Activated naive CD4-positive, alpha-beta T cell treated with anti-CD3 and anti-CD28 coated beads for 36 hours (primary cell): ENCODE measurements at regions not wholly inside any gene's neighbourhood (a gene's known extent, or its start where the extent isn't known, plus 50 kb on each side); places are given as distances from the start of the nearest gene placed in this dataset.
"Not testable (repeated sequence)": the region's sequence is repeated elsewhere in the genome, so short reads cannot be mapped to it uniquely, and the experiment has no call there.

Experiments used
- CTCF ChIA-PET: fragments of 350-600 bp; sonication (Branson Sonifier 250); formaldehyde crosslinking; loops from one replicate; lab custom pipeline; 2021; ENCODE audit warnings: antibody characterized with exemption; lab: Charles Lee
- DNase-seq: peaks from one replicate; pipeline ENCODE4 v3.0.0-alpha.2; 2020
- H3K27ac Mint-ChIP-seq: one replicate; pipeline ENCODE4 v1.8.0; 2021; ENCODE audit warnings: mild to moderate bottlenecking, mixed read lengths
- H3K27me3 Mint-ChIP-seq: one replicate; pipeline ENCODE4 v1.8.0; 2021; ENCODE audit warnings: low read depth, mixed read lengths
- H3K36me3 Mint-ChIP-seq: one replicate; pipeline ENCODE4 v1.8.0; 2021; ENCODE audit warnings: low read depth, mixed read lengths
- H3K4me1 Mint-ChIP-seq: one replicate; pipeline ENCODE4 v1.8.0; 2021; ENCODE audit warnings: low read depth, mixed read lengths
- H3K4me3 Mint-ChIP-seq: one replicate; pipeline ENCODE4 v1.8.0; 2021; ENCODE audit warnings: mild to moderate bottlenecking, moderate library complexity, mixed read lengths
- H3K9me3 Mint-ChIP-seq: one replicate; pipeline ENCODE4 v1.8.0; 2021; ENCODE audit warnings: mixed read lengths
- intact Hi-C: fragments of 100-400 bp; cut with micrococcal nuclease; formaldehyde crosslinking; loops from one replicate; pipeline ENCODE4 v1.15.1; 2023

- Mint-ChIP-seq H3K27ac (no peak overlapping the region), H3K4me3 (no peak overlapping the region), H3K36me3 (no peaks in the 10 kb centered on the region), H3K4me1 (no peaks in the 10 kb centered on the region), H3K27me3 (no peaks in the 10 kb centered on the region), H3K9me3 (peaks cover 27% of the 10 kb centered on the region)
- intact Hi-C loops, result no loop called here
- no peak for DNase-seq
- CTCF ChIA-PET, result no interaction called here
Measured at GRCh38 chr16:35599429-35600160, 2140.2 kb downstream of the TP53TG3F start.

GRCh38 chr16:35600161-35600555 lies 2140.7 kb downstream of the TP53TG3F start:
- H3K27me3 Mint-ChIP-seq, intact Hi-C loops, H3K4me3 Mint-ChIP-seq, CTCF ChIA-PET, H3K36me3 Mint-ChIP-seq, H3K27ac Mint-ChIP-seq, DNase-seq, H3K4me1 Mint-ChIP-seq: not testable (repeated sequence)
- H3K9me3 Mint-ChIP-seq, result peaks cover 25% of the 10 kb centered on the region

GRCh38 chr16:35602116-35602515 lies 2142.7 kb downstream of the TP53TG3F start:
- Mint-ChIP-seq H3K9me3 (peaks cover 20% of the 10 kb centered on the region), H3K4me1 (no peaks in the 10 kb centered on the region), H3K36me3 (no peaks in the 10 kb centered on the region), H3K4me3 (no peak overlapping the region), H3K27me3 (no peaks in the 10 kb centered on the region), H3K27ac (no peak overlapping the region)
- intact Hi-C loops, result no loop called here
- DNase-seq, result no peak
- CTCF ChIA-PET, result no interaction called here

GRCh38 chr16:35603371-35603770 lies 2144.0 kb downstream of the TP53TG3F start:
- H3K9me3 Mint-ChIP-seq, result peaks cover 11% of the 10 kb centered on the region
- H3K4me3 Mint-ChIP-seq, H3K27ac Mint-ChIP-seq, H3K4me1 Mint-ChIP-seq, CTCF ChIA-PET, intact Hi-C loops, H3K27me3 Mint-ChIP-seq, H3K36me3 Mint-ChIP-seq, DNase-seq: not testable (repeated sequence)

DNA sequence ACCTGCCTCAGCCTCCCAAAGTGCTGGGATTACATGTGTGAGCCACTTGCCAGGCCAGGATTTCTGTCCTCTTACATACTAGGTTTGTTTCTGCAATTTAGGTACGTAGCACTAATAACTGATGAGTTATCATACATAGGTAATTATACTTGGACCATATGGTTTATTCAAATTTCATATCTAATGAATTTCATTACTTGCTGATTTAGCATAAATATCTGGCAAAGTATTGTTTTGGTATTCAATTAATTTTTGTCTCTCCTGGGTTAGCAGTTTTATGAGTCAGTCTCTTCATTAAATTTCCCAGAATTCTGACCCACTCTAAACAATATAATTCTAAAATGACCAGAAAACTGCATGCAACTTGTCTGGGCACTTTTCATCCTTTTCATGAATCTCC lies 2146.5 kb downstream of the TP53TG3F start:
- intact Hi-C loops, result no loop called here
- no peaks in the 10 kb centered on the region for H3K27me3 Mint-ChIP-seq
- no peak for DNase-seq
- H3K4me3 Mint-ChIP-seq, result no peak overlapping the region
- CTCF ChIA-PET, result no interaction called here
- H3K36me3 Mint-ChIP-seq, result no peaks in the 10 kb centered on the region
- no peaks in the 10 kb centered on the region for H3K4me1 Mint-ChIP-seq
- no peak overlapping the region for H3K27ac Mint-ChIP-seq
- H3K9me3 Mint-ChIP-seq, result peaks cover 5% of the 10 kb centered on the region

DNA sequence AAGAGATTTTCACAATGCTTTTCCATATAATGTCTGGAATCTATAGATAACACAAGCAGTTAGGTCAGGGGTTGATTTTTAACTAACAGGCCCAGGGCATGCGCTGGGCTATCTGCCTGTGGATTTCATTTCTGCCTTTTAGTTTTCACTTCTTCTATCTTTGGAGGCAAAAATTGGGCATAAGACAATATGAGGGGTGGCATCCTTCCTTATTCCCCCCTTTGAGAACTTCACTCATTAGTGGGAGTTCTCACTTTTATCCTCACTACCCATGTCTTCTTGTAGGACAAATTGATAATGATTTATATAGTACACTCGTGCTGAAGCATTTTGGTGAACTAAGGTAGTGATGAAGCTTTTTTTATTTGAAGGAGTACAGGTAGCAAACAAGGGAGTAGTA lies 2155.5 kb downstream of the TP53TG3F start:
- CTCF ChIA-PET, H3K4me1 Mint-ChIP-seq, DNase-seq, H3K27me3 Mint-ChIP-seq, H3K4me3 Mint-ChIP-seq, H3K36me3 Mint-ChIP-seq, H3K27ac Mint-ChIP-seq, intact Hi-C loops: not testable (repeated sequence)
- H3K9me3 Mint-ChIP-seq, result peaks cover 25% of the 10 kb centered on the region

GRCh38 chr16:35619176-35619575 lies 2159.8 kb downstream of the TP53TG3F start:
- CTCF ChIA-PET, H3K27me3 Mint-ChIP-seq, H3K27ac Mint-ChIP-seq, H3K4me1 Mint-ChIP-seq, H3K36me3 Mint-ChIP-seq, DNase-seq, intact Hi-C loops, H3K4me3 Mint-ChIP-seq: not testable (repeated sequence)
- peaks cover 31% of the 10 kb centered on the region for H3K9me3 Mint-ChIP-seq

GRCh38 chr16:35626041-35626440 lies 2166.6 kb downstream of the TP53TG3F start:
- no peaks in the 10 kb centered on the region for H3K36me3 Mint-ChIP-seq
- H3K4me1 Mint-ChIP-seq, result no peaks in the 10 kb centered on the region
- H3K4me3 Mint-ChIP-seq, result no peak overlapping the region
- intact Hi-C loops, result no loop called here
- no peaks in the 10 kb centered on the region for H3K27me3 Mint-ChIP-seq
- DNase-seq, result no peak
- CTCF ChIA-PET, result no interaction called here
- H3K9me3 Mint-ChIP-seq, result peaks cover 10% of the 10 kb centered on the region
- no peak overlapping the region for H3K27ac Mint-ChIP-seq

DNA sequence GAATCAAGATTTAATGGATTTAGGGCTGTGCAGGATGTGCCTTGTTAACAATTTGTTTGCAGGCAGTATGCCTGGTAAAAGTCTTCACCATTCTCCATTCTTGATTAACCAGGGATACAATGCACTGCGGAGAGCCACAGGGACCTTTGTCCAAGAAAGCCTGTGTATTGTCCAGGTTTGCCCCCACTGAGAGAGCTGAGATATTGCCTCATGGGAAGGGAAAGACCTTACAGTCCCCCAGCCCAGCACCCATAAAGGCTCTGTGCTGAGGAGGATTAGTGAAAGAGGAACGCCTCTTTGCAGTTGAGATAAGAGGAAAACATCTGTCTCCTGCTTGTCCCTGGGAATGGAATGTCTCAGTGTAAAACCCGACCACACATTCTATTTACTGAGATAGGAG lies 2169.6 kb downstream of the TP53TG3F start:
- no peak overlapping the region for H3K27ac Mint-ChIP-seq
- peaks cover 11% of the 10 kb centered on the region for H3K9me3 Mint-ChIP-seq
- H3K27me3 Mint-ChIP-seq, result no peaks in the 10 kb centered on the region
- intact Hi-C loops, result no loop called here
- no peaks in the 10 kb centered on the region for H3K36me3 Mint-ChIP-seq
- CTCF ChIA-PET, result no interaction called here
- H3K4me3 Mint-ChIP-seq, result no peak overlapping the region
- no peak for DNase-seq
- H3K4me1 Mint-ChIP-seq, result no peaks in the 10 kb centered on the region

DNA sequence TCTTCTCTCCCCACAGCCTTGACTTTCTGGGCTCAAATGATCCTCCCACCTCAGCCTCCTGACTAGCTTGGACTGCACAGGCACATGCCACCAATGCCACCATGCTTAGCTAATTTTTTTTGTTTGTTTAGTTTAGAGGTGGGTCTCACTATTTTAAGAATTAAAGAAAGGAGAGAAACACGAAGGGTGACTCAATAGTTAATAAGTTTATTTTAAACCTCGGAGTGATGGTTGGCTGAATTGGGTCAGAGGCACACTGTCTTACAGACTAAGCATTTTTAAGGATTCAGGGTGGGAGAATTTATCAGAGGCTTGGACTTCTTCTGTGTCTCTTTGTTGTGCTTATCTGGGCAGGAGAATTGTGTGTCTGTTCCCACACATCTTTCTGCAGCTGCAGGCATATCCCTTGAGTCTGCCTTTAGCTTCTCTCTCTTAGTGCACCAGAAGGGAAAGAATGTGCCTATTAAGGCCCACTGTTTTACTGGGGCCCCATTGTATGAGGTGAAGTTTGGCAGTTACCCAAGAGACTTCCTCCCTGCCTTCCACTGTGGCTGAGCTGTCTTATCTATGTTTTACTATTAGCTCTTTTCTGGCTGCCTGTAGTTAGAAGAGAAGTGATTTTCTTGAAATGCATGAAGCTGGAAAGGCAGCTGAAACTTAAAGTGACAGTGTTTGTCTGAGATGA lies 2172.0 kb downstream of the TP53TG3F start:
- no peak overlapping the region for H3K4me3 Mint-ChIP-seq
- H3K9me3 Mint-ChIP-seq, result peaks cover 11% of the 10 kb centered on the region
- CTCF ChIA-PET, result no interaction called here
- no peak overlapping the region for H3K27ac Mint-ChIP-seq
- intact Hi-C loops, result loop anchor here (10.0 kb wide), 1 partner anchor 53 kb away; no protein-coding TSS in a partner anchor
- no peaks in the 10 kb centered on the region for H3K36me3 Mint-ChIP-seq
- no peaks in the 10 kb centered on the region for H3K27me3 Mint-ChIP-seq
- no peaks in the 10 kb centered on the region for H3K4me1 Mint-ChIP-seq
- no peak for DNase-seq

DNA sequence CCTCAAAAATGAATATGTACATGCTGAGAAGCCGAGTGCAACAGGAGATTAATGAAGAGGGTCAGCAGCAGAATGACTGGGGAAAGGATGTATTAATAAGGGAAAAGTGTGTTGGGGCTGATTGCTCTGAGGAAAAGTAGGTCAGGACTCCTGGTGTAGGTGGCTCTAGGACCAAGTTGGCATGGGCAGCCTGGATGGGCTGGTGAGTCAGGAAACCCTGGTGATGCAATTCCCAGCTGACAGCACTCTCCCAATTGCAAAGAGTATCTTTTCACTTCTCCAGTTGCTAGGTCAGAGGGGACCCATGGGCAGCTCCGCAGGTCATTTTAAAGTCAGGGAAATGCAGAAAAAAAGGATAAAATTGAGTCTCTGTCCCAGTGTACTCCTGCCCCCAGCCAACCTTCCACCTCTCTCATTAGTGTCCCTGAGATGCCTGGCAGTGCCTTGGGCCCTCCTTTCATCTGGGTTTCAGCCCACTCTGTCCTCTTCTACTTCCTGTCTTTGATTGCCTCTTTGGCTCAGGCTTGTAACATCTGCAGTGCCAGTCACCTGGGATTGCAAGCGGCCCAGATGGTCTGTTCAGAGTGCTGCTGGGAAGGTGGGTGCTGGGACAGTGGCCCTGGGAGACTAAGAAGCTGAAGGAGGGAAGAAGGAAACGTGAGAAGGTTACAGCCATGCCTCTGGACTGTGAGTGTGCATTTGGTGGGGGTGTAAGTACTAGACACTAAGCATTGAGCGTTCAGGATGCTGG lies 2177.2 kb downstream of the TP53TG3F start:
- CTCF ChIA-PET, result no interaction called here

GRCh38 chr16:35637683-35638082 lies 2178.3 kb downstream of the TP53TG3F start:
- H3K27me3 Mint-ChIP-seq, result no peaks in the 10 kb centered on the region
- H3K36me3 Mint-ChIP-seq, result no peaks in the 10 kb centered on the region
- no peak for DNase-seq
- CTCF ChIA-PET, result no interaction called here
- H3K4me3 Mint-ChIP-seq, result no peak overlapping the region
- H3K4me1 Mint-ChIP-seq, result no peaks in the 10 kb centered on the region
- peaks cover 15% of the 10 kb centered on the region for H3K9me3 Mint-ChIP-seq
- no peak overlapping the region for H3K27ac Mint-ChIP-seq
- intact Hi-C loops, result loop anchor here (10.0 kb wide), 1 partner anchor 47 kb away; no protein-coding TSS in a partner anchor

More for the DNA sequence above, 2177.2 kb downstream of the TP53TG3F start:
- peaks cover 14% of the 10 kb centered on the region for H3K9me3 Mint-ChIP-seq
- H3K27ac Mint-ChIP-seq, result no peak overlapping the region
- intact Hi-C loops, result loop anchor here (10.0 kb wide), 1 partner anchor 48 kb away; no protein-coding TSS in a partner anchor
- DNase-seq, result no peak
- no peak overlapping the region for H3K4me3 Mint-ChIP-seq
- no peaks in the 10 kb centered on the region for H3K27me3 Mint-ChIP-seq
- H3K4me1 Mint-ChIP-seq, result no peaks in the 10 kb centered on the region
- H3K36me3 Mint-ChIP-seq, result no peaks in the 10 kb centered on the region
